ENCODE measurements at regions not wholly inside any gene's neighbourhood (a gene's known extent, or its start where the extent isn't known, plus 50 kb on each side); places are given as distances from the start of the nearest gene placed in this dataset.

GRCh38 chr4:106628586-106629267, 260.1 kb upstream of the GIMD1 start:
- intact Hi-C loops (cut with micrococcal nuclease) (no loop called here), dilution Hi-C loops (cut with MboI; ENCODE audit: extremely low pct_ligation_motif_present, low sequenced_read_pairs) (no loop called here)
- H2AFZ ChIP-seq (ENCODE audit: low read depth, low read length), result no peak overlapping the region
- H3K79me2 ChIP-seq (ENCODE audit: control insufficient read depth, insufficient read depth, low read length), result no peaks in the 10 kb centered on the region
- no peaks in the 10 kb centered on the region for H3K36me3 ChIP-seq (ENCODE audit: control insufficient read depth in 2 of 2, extremely low read depth in 1 of 2, insufficient read depth in 2 of 2, low read length in 2 of 2)
- H3K4me1 ChIP-seq (ENCODE audit: control insufficient read depth, extremely low read depth, insufficient read depth, low read length), result no peaks in the 10 kb centered on the region
- no peak for DNase-seq (ENCODE audit: low read depth, low spot score)
- no peaks in the 10 kb centered on the region for H4K20me1 ChIP-seq (replicated peaks; ENCODE audit: control insufficient read depth, extremely low read depth, insufficient read depth, low read length)
- H3K27ac ChIP-seq (ENCODE audit: insufficient read depth, low read depth, low read length), result no peak overlapping the region
- H3K9ac ChIP-seq (replicated peaks; ENCODE audit: extremely low read depth, insufficient read depth, low read length), result no peak overlapping the region
- no TSS peak for BruUV-seq (replicated peaks)
- no peaks in the 10 kb centered on the region for H3K9me3 ChIP-seq (replicated peaks; ENCODE audit: control insufficient read depth, insufficient read depth, low read length)
- no peak overlapping the region for H3K4me3 ChIP-seq (replicated peaks in 1 of 3; ENCODE audit: insufficient read depth in 1 of 3, low read depth in 1 of 3, low read length in 3 of 3)
- ChIA-PET POLR2A (no interaction called here), CTCF (interaction anchor here (1.3 kb wide), 1 partner anchor 17 kb away, joined by 3 read pairs; no protein-coding TSS in a partner anchor)
- no peaks in the 10 kb centered on the region for H3K9me1 ChIP-seq (replicated peaks; ENCODE audit: control insufficient read depth, extremely low read depth, insufficient read depth, low read length)
- no peak overlapping the region for H3K4me2 ChIP-seq (ENCODE audit: insufficient read depth, low read length)
- FAIRE-seq, result no peak
- H3K27me3 ChIP-seq (ENCODE audit: control insufficient read depth in 2 of 2, insufficient read depth in 2 of 2, low read length in 2 of 2), result no peaks in the 10 kb centered on the region
- TF ChIP-seq POLR2A (IDR thresholded peaks at IDR 0.05; ENCODE audit: low read depth, low read length), result no peak
- no peak for TF ChIP-seq FOS (IDR thresholded peaks at IDR 0.05; ENCODE audit: borderline replicate concordance, insufficient read depth, low read length)
- TF ChIP-seq MAX (IDR thresholded peaks at IDR 0.05; ENCODE audit: insufficient read depth, insufficient read length), result no peak
- no peak for TF ChIP-seq CTCF (IDR thresholded peaks at IDR 0.05; ENCODE audit: extremely low read depth in 1 of 2, insufficient read depth in 1 of 2, low read depth in 1 of 2, low read length in 2 of 2)
- no peak for TF ChIP-seq JUN (IDR thresholded peaks at IDR 0.05; ENCODE audit: borderline replicate concordance, insufficient read depth, insufficient read length, low read depth)
- TF ChIP-seq MYC (IDR thresholded peaks at IDR 0.05; ENCODE audit: low read depth, low read length), result no peak
- no peak for TF ChIP-seq EZH2 (IDR thresholded peaks at IDR 0.05; ENCODE audit: borderline replicate concordance, low read depth, low read length, severe bottlenecking)
- TF ChIP-seq GATA2 (IDR thresholded peaks at IDR 0.05; ENCODE audit: insufficient read depth, insufficient read length, low read depth, low read length), result no peak
- no peak for TF ChIP-seq POLR2AphosphoS5 (IDR thresholded peaks at IDR 0.05; ENCODE audit: insufficient read depth, low read depth, low read length)

Measured in endothelial cell of umbilical vein (primary cell).